GM21515 (cell line): ENCODE measurements at regions not wholly inside any gene's neighbourhood (a gene's known extent, or its start where the extent isn't known, plus 50 kb on each side); places are given as distances from the start of the nearest gene placed in this dataset.

Experiments used
- ATAC-seq: cut with Tn5 transposase; IDR thresholded peaks from one replicate; pipeline ENCODE4 v1.9.1; 2021; ENCODE audit not compliant: unreplicated experiment

DNA sequence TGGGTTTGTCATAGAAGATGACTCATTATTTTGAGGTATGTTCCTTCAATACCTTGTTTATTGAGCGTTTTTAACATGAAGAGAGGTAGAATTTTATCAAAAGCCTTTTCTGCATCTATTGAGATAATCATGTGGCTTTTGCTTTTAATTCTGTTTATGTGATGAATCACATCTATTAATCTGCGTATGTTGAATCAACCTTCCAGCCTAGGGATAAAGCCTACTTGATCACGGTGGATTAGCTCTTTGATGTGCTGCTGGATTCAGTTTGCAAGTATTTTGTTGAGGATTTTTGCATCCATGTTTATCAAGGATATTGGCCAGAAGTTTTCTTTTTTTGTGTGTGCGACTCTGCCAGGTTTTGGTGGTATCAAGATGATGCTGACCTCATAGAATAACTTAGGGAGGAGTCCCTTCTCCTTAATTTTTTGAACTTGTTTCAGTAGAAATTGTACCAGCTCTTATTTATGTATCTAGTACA, 602.6 kb downstream of the SNAPC1 start:
- ATAC-seq = no peak

DNA sequence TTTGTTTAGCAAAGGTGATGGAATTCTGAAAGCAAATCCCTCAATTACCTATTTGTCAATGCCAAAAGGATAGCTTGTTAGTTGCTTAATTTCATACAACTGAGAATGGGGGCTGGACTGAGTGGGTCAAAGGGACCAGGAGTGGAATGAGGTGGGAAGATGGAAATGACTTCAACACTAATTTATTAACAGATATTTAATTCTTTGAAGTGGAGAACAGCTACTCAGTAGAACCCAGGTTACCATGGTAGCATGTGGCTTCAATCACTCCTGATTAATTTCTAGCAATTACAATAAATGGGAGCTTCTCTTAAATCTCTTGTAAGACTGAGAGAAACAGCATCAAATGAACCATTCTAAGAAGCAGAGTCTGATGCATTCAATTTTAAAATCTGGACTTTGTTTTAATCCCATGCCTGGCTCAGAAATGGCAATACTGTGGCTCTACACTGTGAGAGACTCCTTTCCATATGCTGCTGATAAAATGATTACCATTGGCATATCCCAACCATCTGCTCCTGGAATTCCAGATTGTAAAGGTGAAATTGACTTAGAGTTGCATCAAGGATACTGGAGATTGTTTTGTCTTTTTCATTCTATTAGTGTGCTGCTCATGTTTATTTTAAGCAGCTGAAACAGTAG, 607.8 kb downstream of the SNAPC1 start:
- no peak for ATAC-seq

DNA sequence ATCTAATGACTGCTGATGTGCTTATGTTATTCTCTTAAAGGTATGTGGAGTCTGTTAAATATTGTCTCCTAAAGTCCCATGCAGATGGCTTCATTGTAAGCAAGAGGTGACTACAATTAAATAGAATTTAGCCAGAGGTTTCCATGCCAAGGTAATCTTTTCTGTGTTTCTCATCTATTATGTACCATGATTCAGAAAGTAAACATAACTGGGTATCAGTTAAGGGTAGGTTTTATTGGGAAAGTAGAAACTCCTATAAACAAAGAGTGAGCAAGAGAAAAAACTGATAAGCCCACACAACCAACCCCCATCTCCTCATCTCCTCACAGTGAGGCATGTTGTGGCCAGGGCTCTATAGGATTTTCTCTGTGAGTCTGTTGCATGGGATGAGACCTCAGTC, 611.7 kb downstream of the SNAPC1 start:
- no peak for ATAC-seq

DNA sequence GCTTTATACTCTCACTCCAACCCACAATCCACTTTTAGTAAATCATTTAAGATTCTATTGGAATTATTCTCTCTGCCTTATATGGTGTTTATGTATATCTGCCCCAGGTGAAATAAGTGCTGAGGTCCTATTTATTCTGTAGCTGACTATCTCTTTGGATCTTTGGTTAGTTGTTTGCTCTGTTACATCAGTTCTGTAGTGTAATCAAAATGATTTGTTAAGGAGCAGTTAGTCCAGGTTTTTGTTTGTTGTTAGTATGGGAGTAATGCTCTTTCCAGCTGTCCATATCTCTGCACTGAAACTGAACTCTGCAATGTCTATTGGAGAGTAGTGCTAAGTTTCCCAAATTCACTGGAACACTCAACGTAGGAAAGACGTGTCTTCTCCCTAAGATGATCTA, 615.8 kb downstream of the SNAPC1 start:
- ATAC-seq = no peak

DNA sequence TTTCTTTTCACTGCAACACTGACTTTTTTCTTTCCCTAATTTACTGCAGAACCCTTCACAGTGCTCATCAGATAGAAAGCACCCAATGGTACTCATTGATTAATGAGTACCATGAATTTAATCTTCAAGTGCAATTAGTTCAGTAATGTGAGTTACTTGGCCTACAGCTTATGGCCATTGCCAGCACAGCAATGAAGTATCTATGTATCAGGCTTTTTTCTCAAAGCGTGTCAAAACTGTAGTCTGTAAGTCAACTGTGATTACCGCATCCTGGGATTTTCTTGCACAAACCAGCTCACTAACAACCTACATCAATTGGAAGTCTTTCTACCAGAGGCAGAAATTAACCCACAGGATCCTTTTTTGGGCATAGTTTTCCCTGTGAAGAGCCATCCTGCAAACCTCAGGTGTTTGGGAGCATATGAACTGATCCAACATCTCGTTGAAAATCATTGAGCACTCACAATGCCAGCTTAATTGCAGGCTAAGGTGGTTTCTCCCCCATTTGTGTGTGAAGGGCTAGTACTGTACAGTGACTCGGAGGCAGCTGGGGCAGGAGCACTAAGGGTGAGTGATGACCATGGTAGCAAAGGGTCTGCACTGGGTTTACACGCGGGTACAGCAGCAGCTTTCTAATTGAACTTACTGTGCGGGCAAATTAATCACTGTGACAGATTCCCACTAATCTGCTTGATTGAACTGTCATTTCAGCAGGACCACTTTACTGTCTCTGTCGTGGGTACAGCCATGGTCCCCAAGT, 619.3 kb downstream of the SNAPC1 start:
- ATAC-seq = no peak

DNA sequence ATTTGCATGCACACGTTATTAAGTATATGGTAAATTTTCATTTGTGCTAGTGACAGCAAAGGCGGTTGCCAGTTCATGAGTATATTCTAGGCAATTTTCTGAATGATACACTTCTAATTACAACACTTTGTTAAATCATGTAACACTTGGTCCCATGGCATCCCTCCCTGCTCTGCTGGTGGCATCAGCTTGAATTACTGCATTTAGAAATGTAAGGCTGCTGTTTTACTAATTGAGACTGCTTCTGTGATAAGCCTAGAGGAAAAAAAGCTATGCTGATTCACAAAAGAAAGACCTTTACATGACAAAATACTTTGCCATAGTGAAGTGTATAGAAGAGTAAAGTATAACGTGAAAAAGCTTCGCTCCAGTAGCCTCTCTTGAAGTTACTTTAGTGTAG, 636.1 kb downstream of the KCNH5 start:
- no peak for ATAC-seq

DNA sequence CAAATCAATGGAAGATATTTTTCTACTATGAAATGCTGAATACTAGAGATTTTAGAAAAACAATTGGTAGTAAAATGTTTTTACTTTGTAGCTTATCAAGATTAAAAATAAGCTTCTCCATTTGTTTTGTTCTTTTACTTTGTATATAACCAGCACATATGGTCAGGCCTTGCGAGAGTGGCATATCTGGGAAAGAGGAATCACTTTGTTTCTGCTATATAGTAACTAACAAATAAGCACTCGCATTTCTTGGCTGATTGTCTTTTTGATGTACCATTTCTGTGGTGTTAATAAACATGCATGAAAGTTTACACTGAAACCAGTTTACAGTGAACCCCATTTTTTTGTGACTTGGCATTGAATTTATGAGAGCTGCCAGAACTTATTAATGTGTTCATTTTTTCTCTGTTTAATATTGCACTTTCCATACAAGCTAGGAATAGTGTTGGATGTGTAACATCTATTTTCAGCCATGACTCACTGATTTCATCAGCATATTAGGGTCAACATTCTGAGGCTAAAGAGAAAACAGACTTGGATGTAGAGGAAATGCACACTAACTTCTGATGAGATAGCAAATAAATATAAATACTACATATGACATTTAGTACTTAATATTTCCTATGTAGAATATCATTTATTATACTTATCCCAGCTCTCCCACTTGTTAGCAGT, 635.5 kb downstream of the KCNH5 start:
- ATAC-seq = no peak

DNA sequence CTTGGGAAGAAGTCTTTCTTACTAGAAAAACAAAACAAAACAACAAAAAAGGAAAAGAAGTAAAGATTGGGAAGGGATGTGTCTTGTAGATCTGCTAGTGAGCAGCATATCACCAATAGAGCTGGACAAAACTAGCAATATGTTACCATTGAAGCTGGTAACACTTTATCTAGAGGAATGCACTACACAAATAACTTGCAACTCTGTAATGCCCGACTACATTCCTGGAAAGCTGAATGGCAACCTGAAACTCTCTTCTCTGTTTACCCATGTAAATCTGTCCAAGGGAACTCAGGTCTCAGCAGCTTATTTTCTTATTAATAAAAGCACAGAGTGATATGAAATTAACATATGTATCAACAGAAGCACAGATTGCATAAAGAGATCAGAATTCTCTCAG, 624.4 kb downstream of the KCNH5 start:
- ATAC-seq = no peak

DNA sequence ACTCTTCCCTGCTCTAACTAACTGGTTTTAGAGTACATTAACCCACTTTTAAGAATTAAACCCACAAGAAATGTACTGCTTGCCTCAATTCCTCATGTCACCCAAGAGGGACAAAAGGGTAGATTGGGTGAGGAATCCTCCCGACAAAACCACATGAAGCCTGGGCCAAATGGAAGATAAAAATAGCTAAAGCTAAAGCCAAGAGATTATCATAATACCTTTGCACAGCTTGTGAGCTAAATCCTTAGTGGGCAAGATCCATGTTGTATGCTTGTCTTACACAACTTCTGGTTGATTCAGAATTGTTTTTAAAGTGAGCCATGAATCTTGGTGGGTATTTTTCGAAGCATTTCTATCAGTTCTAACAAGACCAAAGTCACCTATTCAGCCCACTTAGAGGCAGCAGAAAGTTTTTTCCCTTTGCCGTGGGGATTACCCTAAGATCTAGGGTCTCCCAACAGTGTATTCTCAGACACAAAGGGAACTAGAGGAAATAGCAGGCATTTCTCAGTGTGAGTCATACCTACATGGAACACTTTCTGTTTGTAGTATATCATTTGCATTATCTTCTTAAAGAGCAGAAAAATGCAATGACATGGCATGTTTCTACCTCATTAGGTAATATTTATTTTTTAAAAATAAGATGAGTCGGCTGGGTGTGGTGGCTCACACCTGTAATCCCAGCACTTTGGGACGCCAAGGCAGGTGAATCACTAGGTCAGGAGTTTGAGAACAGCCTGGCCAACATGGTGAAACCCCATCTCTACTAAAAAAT, 616.6 kb downstream of the KCNH5 start:
- no peak for ATAC-seq

DNA sequence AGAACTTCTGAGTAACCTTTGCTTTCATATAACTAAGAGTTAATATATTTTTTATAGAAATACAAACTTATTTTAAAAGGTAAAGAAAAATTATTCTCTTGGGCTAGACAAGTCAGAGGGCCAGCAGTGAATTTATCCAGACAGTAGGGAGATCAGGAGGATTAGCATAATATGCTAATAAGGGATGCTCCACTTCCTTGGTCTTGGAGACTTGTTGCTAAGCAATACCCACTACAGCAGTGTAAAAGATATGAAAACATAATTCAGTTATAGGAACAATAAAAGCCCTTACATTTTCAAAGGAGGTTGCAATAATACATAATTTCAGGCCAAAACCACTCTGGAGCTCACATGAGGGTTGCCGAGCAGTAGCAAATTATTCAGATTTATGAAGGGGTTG, 615.6 kb downstream of the KCNH5 start:
- ATAC-seq = no peak

DNA sequence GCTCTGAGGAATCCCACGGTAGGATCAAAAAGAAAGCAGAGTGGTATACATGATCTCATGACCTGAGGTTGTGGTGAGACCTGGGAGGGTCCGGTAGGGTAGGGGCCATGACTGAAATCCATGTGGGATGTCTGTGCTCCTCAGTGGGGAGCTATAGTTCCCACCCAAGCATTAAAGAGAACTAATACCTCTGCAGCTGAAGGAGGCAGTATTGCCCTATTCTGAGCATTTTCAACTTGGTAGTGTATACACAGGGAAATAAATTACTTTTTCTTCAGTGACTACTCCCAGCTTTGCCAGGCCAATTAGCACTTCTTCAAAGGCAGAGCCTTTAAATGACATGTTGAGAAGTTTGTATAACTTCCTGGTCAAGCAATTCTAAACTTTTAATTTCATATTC, 613.8 kb downstream of the KCNH5 start:
- ATAC-seq = no peak

DNA sequence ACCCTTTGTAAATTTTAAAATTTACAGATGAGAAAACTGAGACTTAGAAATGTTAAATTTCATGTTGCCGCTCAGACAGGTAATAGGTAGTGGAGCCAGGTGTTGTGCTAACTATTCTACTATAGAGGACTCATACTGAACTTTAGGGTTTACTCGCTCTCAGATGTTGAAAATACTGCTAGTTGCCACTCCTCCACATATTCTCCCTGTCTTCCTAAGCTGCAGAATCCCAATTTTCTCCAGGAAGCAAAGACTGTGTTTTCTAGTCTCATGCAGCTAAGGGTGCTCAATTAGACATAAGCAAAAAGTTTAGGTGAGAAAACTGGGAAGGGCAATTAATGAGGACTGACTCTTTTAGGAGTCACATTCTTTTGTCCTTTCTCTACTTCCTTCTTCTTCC, 612.3 kb downstream of the KCNH5 start:
- ATAC-seq = no peak

DNA sequence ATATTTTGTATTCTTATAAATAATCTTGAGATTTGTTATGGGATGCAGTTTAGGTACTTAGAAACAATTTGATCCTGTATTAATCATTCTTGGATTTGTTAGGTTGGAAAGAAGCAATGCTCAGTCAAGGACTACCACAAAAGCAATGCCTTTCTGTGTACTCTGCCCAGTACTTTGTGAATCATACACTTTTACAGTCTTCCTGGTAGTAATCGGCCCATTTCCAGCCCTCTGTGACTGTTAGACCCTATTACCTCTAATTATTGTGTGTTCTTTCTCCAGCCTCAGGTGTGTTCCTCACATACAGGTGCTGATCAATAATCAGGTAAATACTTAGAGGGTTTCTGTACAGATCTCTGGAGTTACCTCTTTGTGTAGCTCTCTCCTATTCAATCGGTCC, 609.0 kb downstream of the KCNH5 start:
- ATAC-seq = no peak

DNA sequence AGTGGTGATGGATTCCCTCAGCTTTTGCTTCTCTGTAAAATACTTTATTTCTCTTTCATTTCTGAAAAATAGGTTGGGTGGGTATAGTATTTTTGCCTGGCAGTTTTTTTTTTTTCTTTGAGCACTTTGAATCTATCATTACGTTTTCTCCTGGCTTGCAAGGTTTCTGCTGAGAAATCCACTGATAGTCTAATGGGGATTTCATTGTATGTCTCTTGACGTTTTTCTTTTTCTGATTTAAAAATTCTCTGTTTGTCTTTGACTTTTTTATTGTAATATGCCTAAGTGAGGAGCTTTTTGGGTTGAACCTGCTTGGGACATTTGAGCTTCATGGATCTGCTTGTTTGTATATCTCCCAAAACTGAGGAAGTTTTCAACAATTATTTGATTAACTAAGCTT, 606.0 kb downstream of the KCNH5 start:
- no peak for ATAC-seq

DNA sequence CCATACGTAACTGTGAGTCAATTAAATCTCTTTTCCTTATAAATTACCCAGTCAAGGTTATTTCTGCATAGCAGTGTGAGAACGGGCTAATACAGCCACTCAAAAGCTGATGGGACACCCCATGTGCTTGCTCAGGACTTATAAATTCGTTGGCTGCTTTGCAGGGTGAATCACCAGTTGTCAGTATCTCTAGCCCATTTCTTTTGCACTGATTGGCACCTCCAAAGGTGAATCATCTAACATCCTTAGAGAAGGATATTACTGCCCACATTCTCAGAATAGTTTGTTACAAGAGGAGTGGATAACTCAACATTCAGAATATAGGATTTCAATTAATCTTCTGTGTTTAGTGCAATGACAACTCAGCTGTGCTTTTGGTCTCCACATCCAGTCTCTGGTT, 601.5 kb downstream of the KCNH5 start:
- no peak for ATAC-seq

DNA sequence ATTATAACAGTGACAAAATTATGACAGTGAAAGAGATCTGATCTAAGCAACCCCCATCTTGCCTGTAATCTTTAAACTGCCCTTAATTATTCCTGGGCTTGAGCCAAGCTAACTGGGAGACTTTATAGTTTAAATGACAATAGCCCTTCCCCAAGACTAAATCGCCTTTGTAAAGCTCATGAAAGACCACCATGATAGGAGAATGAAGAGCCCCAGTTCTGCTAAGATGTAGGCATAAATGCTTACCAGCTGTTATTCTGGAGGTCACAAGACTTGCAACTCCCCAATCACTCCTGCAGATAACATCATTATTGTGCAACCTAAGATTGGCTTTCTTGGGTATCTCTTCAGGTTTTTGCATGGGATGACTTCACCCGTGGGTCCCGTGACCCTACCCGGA, 599.7 kb downstream of the KCNH5 start:
- no peak for ATAC-seq

DNA sequence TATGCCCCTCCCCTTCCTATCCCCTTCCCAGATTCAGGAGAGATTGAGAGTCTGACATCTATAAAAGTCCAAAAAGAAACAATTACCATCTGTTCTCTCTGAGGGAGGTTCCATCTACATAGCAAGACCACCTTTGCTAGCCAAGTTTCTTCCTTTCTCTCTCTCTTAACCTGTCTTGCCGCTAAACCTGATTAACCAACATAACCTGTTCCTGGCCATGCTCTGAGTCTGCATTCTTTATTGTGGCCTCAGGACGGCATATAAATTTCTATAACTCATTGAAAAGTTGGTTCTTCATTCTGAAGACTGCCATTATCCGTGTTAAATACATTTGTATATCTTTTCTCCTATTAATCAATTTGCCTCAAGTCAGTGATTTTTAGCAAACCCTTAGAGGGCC, 594.0 kb downstream of the KCNH5 start:
- ATAC-seq = no peak

DNA sequence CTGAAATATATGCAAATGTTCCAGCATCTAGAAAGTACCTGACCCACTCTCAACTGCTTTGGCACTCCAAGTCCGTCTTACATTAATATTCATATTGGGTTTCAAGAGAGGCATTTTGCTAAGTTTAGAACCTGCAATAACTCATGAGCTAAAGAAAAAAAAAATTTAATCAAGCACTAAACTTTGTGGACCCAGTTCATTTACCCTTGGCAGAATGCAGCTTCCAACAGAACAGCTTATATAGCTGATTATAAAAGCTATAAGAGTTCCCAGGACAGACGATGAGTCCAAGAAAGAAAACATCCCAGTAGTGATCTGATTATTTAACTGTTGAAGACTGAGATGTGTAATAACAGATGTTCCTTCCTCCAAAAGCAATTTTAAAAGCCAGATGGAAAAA, 592.0 kb downstream of the KCNH5 start:
- no peak for ATAC-seq

DNA sequence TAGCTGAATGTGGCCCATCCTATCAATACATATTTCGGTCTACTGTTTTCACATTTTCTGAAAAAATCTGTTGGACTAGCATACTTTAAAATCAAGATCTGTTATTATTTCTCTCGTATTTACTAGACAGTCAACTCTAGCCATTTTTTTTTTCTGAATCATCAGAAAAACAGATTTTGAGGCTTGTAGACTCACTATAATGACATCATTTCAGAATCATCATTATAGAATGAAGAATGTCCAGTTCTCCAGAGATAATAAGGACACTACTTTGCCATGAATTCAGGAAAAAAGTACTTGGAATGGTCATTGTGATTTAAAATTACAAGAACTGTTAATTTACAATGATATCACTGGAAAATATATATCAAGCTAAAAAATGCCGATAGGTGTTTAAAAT, 589.8 kb downstream of the KCNH5 start:
- no peak for ATAC-seq

DNA sequence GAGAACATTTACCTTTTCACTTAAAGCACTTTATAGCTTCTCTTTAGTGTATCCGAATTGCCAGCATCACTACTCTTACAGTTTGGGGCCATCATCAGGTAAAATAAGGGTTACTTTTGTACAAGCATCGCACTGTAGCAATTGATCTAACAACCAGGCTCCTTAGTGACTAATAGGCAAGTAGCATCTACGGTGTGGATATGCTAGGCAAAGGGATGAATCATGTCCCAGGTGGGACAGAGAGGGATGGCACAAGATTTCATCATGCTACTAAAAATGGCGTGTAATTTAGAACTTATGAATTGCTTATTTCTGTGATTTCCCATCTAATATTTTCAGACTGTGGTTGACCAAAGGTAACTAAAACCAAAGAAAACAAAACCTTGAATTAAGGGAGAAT, 582.3 kb downstream of the KCNH5 start:
- no peak for ATAC-seq

DNA sequence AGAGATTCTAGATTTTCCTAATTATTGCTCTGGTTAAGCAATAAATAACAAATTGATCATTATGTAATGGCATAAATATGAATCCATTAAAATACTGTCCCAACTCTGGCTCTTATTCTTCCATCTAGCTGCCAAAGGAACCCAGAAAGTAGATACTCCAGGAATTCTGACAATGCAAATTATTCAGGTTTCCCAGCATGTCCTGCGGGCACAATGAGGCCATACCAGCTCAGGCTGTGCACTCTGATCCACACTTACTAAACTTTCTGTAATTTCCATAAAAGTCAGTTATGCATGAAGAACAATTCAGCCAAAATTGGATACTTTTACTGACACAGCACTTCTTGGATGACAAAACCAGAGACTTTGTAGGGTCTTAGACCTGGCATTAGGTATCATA, 576.3 kb downstream of the KCNH5 start:
- ATAC-seq = no peak

DNA sequence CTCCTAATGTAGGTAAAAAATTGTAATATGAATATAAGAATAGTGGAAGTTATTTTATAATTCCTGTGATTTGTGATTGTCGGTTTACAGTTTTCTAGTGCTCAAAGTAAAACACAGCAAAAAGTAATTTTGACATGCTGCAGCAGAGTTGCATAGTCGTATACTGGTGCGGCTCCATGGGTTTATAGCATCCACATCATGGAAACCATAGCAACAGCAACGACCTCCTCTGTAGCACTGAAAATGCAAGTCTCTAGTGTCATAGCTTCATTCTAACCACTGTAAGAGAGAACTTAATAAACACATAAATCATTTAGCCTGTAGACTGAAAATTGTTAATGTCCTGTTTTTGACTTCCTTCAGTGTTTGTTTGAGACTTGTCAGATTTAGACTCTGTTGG, 574.3 kb downstream of the KCNH5 start:
- no peak for ATAC-seq
